KMS-11 (cell line): ENCODE measurements at regions not wholly inside any gene's neighbourhood (a gene's known extent, or its start where the extent isn't known, plus 50 kb on each side); places are given as distances from the start of the nearest gene placed in this dataset.

Source experiments
- H2AFZ ChIP-seq: fragments of 200-600 bp; sonication (generic); 2 replicates; pipeline ENCODE4 v1.6.1; 2016; ENCODE audit warnings: antibody characterized with exemption, mixed run types, low read depth
- H3K27ac ChIP-seq: fragments of 200-600 bp; sonication (generic); 2 replicates; pipeline ENCODE4 v1.6.1; 2016; ENCODE audit warnings: mild to moderate bottlenecking, mixed run types
- H3K27me3 ChIP-seq: fragments of 200-600 bp; sonication (generic); 2 replicates; pipeline ENCODE4 v1.6.1; 2017; ENCODE audit warnings: mild to moderate bottlenecking, low read depth, mixed run types, moderate library complexity; ENCODE audit not compliant: insufficient read depth
- H3K36me3 ChIP-seq: fragments of 200-600 bp; sonication (generic); 2 replicates; pipeline ENCODE4 v1.6.1; 2017; ENCODE audit warnings: mild to moderate bottlenecking, mixed run types; ENCODE audit not compliant: insufficient read depth
- H3K4me1 ChIP-seq: fragments of 200-600 bp; sonication (generic); 2 replicates; pipeline ENCODE4 v1.6.1; 2016; ENCODE audit warnings: mild to moderate bottlenecking, low read depth, mixed run types; ENCODE audit not compliant: poor library complexity, severe bottlenecking
- H3K4me2 ChIP-seq: fragments of 200-600 bp; sonication (generic); 2 replicates; pipeline ENCODE4 v1.7.0; 2016; ENCODE audit warnings: mild to moderate bottlenecking, mixed run types
- H3K4me3 ChIP-seq: fragments of 200-600 bp; sonication (generic); IDR thresholded peaks from 2 replicates; pipeline ENCODE4 v1.6.1; 2017; ENCODE audit warnings: low read depth, low read length, mixed read lengths; ENCODE audit not compliant: insufficient read depth
- H3K79me2 ChIP-seq: fragments of 200-600 bp; sonication (generic); 2 replicates; pipeline ENCODE4 v1.6.1; 2016; ENCODE audit warnings: low read depth, mixed run types; ENCODE audit not compliant: insufficient read depth
- H3K9ac ChIP-seq: fragments of 200-600 bp; sonication (generic); 2 replicates; pipeline ENCODE4 v1.6.1; 2016; ENCODE audit warnings: mild to moderate bottlenecking, mixed run types
- H4K20me1 ChIP-seq: fragments of 200-600 bp; sonication (generic); 2 replicates; pipeline ENCODE4 v1.6.1; 2016; ENCODE audit warnings: mild to moderate bottlenecking, mixed run types; ENCODE audit not compliant: insufficient read depth
- CTCF ChIP-seq: fragments of 200-600 bp; sonication (generic); conservative IDR thresholded peaks from 2 replicates; pipeline ENCODE4 v1.6.1; 2017; ENCODE audit warnings: low read depth, mild to moderate bottlenecking, antibody characterized with exemption, low read length, moderate library complexity, mixed read lengths

GRCh38 chr4:19924761-19925160, 326.9 kb upstream of the SLIT2 start:
- no peak overlapping the region for H3K4me3 ChIP-seq
- no peaks in the 10 kb centered on the region for H3K27me3 ChIP-seq
- H2AFZ ChIP-seq: no peak overlapping the region

GRCh38 chr4:19915276-19915675, 336.4 kb upstream of the SLIT2 start:
- Histone ChIP-seq H3K27ac (no peak overlapping the region), H2AFZ (no peak overlapping the region), H3K27me3 (no peaks in the 10 kb centered on the region), H3K79me2 (no peaks in the 10 kb centered on the region), H4K20me1 (no peaks in the 10 kb centered on the region), H3K4me3 (no peak overlapping the region), H3K9ac (no peak overlapping the region), H3K4me2 (no peak overlapping the region), H3K36me3 (no peaks in the 10 kb centered on the region), H3K4me1 (no peaks in the 10 kb centered on the region)
- TF ChIP-seq CTCF: no peak

More at GRCh38 chr4:19924761-19925160, 326.9 kb upstream of the SLIT2 start:
- Histone ChIP-seq H4K20me1 (no peaks in the 10 kb centered on the region), H3K4me1 (no peaks in the 10 kb centered on the region), H3K9ac (no peak overlapping the region), H3K27ac (no peak overlapping the region), H3K36me3 (no peaks in the 10 kb centered on the region), H3K79me2 (no peaks in the 10 kb centered on the region), H3K4me2 (no peak overlapping the region; the same call in 1 of the 2 replicates)
- no peak for TF ChIP-seq CTCF

GRCh38 chr4:19913650-19914049, 338.1 kb upstream of the SLIT2 start:
- no peak overlapping the region for H3K9ac ChIP-seq
- H3K79me2 ChIP-seq: no peaks in the 10 kb centered on the region
- no peak for TF ChIP-seq CTCF
- H3K4me2 ChIP-seq: no peak overlapping the region
- no peak overlapping the region for H3K27ac ChIP-seq
- no peak overlapping the region for H2AFZ ChIP-seq
- no peaks in the 10 kb centered on the region for H3K4me1 ChIP-seq
- H4K20me1 ChIP-seq: no peaks in the 10 kb centered on the region
- H3K27me3 ChIP-seq: no peaks in the 10 kb centered on the region
- no peak overlapping the region for H3K4me3 ChIP-seq
- no peaks in the 10 kb centered on the region for H3K36me3 ChIP-seq

GRCh38 chr4:19910861-19911525, 340.7 kb upstream of the SLIT2 start:
- H3K36me3 ChIP-seq: no peaks in the 10 kb centered on the region
- H3K4me3 ChIP-seq: no peak overlapping the region
- H3K9ac ChIP-seq: no peak overlapping the region
- no peak for TF ChIP-seq CTCF
- no peaks in the 10 kb centered on the region for H3K4me1 ChIP-seq
- no peaks in the 10 kb centered on the region for H4K20me1 ChIP-seq
- H3K27me3 ChIP-seq: no peaks in the 10 kb centered on the region
- H3K27ac ChIP-seq: no peak overlapping the region
- no peak overlapping the region for H3K4me2 ChIP-seq
- no peak overlapping the region for H2AFZ ChIP-seq
- no peaks in the 10 kb centered on the region for H3K79me2 ChIP-seq
